WTC11 (cell line): ENCODE measurements at regions not wholly inside any gene's neighbourhood (a gene's known extent, or its start where the extent isn't known, plus 50 kb on each side); places are given as distances from the start of the nearest gene placed in this dataset.

ENCODE experiments used
- ATAC-seq: fragments of 200-7000 bp; cut with Tn5 transposase; 2 replicates; pipeline ENCODE4 v1.10.0; 2021; ENCODE audit warnings: mild to moderate bottlenecking, moderate library complexity
- CTCF ChIA-PET: fragments of 300-600 bp; sonication (Branson Sonifier 250); formaldehyde crosslinking; loops from one replicate; lab custom pipeline; 2021; ENCODE audit warnings: antibody characterized with exemption; lab: Charles Lee
- POLR2A ChIA-PET: fragments of 350-600 bp; sonication (Branson Sonifier 250); formaldehyde crosslinking; loops from one replicate; lab custom pipeline; 2021; ENCODE audit warnings: antibody characterized with exemption; lab: Charles Lee
- DNase-seq: peaks from one replicate; pipeline ENCODE4 v3.0.0; 2021; ENCODE audit warnings: low spot score
- H3K27ac Mint-ChIP-seq: 2 replicates; pipeline ENCODE4 v1.8.0; 2021; ENCODE audit warnings: mixed read lengths
- H3K27me3 Mint-ChIP-seq: 2 replicates; pipeline ENCODE4 v1.8.0; 2021; ENCODE audit warnings: low read depth, mild to moderate bottlenecking, moderate library complexity, mixed read lengths
- H3K36me3 Mint-ChIP-seq: 2 replicates; pipeline ENCODE4 v1.8.0; 2021; ENCODE audit warnings: mixed read lengths
- H3K4me1 Mint-ChIP-seq: 2 replicates; pipeline ENCODE4 v1.8.0; 2022; ENCODE audit warnings: mixed read lengths
- H3K4me3 Mint-ChIP-seq: 2 replicates; pipeline ENCODE4 v1.8.0; 2021; ENCODE audit warnings: mild to moderate bottlenecking, moderate library complexity, mixed read lengths
- H3K9me3 Mint-ChIP-seq: 2 replicates; pipeline ENCODE4 v1.8.0; 2021; ENCODE audit warnings: mixed read lengths
- AFF4 ChIP-seq: sonication (generic); formaldehyde crosslinking; IDR thresholded peaks from 2 replicates; pipeline ENCODE4 v1.8.1; 2023; ENCODE audit warnings: mild to moderate bottlenecking, missing genetic modification reagents, borderline replicate concordance
- ARID4B ChIP-seq: sonication (generic); formaldehyde crosslinking; IDR thresholded peaks from 2 replicates; pipeline ENCODE4 v1.8.0; 2023; ENCODE audit warnings: missing genetic modification reagents, mild to moderate bottlenecking, borderline replicate concordance
- CBFB ChIP-seq: sonication (generic); formaldehyde crosslinking; IDR thresholded peaks from 2 replicates; pipeline ENCODE4 v1.8.1; 2022; ENCODE audit warnings: mild to moderate bottlenecking, low read depth, missing genetic modification reagents
- CDX4 ChIP-seq: fragments of 250-450 bp; sonication (Bioruptor Pico); IDR thresholded peaks from 2 replicates; pipeline ENCODE4 v1.9.0; 2021; ENCODE audit warnings: moderate library complexity, mild to moderate bottlenecking, inconsistent platforms, borderline replicate concordance
- ETV6 ChIP-seq: sonication (generic); formaldehyde crosslinking; IDR thresholded peaks from 2 replicates; pipeline ENCODE4 v1.8.1; 2022; ENCODE audit warnings: mild to moderate bottlenecking, missing genetic modification reagents
- GRHL2 ChIP-seq: fragments of 250-450 bp; sonication (Bioruptor Pico); IDR thresholded peaks from 2 replicates; pipeline ENCODE4 v1.8.0; 2022; ENCODE audit warnings: mild to moderate bottlenecking, moderate library complexity; ENCODE audit not compliant: insufficient replicate concordance, severe bottlenecking
- JUN ChIP-seq: sonication (generic); formaldehyde crosslinking; IDR thresholded peaks from 2 replicates; pipeline ENCODE4 v1.8.0; 2023; ENCODE audit warnings: mild to moderate bottlenecking, missing genetic modification reagents
- MYBL2 ChIP-seq: sonication (generic); formaldehyde crosslinking; IDR thresholded peaks from 2 replicates; pipeline ENCODE4 v1.8.1; 2023; ENCODE audit warnings: mild to moderate bottlenecking, moderate library complexity, missing genetic modification reagents
- ZNF121 ChIP-seq: sonication (generic); formaldehyde crosslinking; IDR thresholded peaks from 2 replicates; pipeline ENCODE4 v1.8.0; 2023; ENCODE audit warnings: missing genetic modification reagents
- ZNF416 ChIP-seq: fragments of 250-450 bp; sonication (Bioruptor Pico); IDR thresholded peaks from 2 replicates; pipeline ENCODE4 v1.9.0; 2021; ENCODE audit warnings: mild to moderate bottlenecking, inconsistent platforms
- ZNF512 ChIP-seq: sonication (generic); formaldehyde crosslinking; IDR thresholded peaks from 2 replicates; pipeline ENCODE4 v1.8.1; 2022; ENCODE audit warnings: missing genetic modification reagents, borderline replicate concordance
- ZNF671 ChIP-seq: fragments of 250-450 bp; sonication (Bioruptor Pico); IDR thresholded peaks from 2 replicates; pipeline ENCODE4 v1.8.0; 2021; ENCODE audit warnings: mild to moderate bottlenecking
- TF ChIP-seq, protein P1 (sequence below): sonication (generic); formaldehyde crosslinking; IDR thresholded peaks from 2 replicates; pipeline ENCODE4 v1.8.1; 2022; ENCODE audit warnings: mild to moderate bottlenecking, missing genetic modification reagents, moderate library complexity, borderline replicate concordance
- TF ChIP-seq, protein P2 (sequence below): sonication (generic); formaldehyde crosslinking; IDR thresholded peaks from 2 replicates; pipeline ENCODE4 v1.8.0; 2023; ENCODE audit warnings: missing genetic modification reagents
- TF ChIP-seq, protein P3 (sequence below): sonication (generic); formaldehyde crosslinking; IDR thresholded peaks from 2 replicates; pipeline ENCODE4 v1.8.0; 2022; ENCODE audit warnings: mild to moderate bottlenecking, missing genetic modification reagents
- TF ChIP-seq, protein P4 (sequence below): sonication (generic); formaldehyde crosslinking; IDR thresholded peaks from 2 replicates; pipeline ENCODE4 v1.8.0; 2022; ENCODE audit warnings: mild to moderate bottlenecking, missing genetic modification reagents

DNA sequence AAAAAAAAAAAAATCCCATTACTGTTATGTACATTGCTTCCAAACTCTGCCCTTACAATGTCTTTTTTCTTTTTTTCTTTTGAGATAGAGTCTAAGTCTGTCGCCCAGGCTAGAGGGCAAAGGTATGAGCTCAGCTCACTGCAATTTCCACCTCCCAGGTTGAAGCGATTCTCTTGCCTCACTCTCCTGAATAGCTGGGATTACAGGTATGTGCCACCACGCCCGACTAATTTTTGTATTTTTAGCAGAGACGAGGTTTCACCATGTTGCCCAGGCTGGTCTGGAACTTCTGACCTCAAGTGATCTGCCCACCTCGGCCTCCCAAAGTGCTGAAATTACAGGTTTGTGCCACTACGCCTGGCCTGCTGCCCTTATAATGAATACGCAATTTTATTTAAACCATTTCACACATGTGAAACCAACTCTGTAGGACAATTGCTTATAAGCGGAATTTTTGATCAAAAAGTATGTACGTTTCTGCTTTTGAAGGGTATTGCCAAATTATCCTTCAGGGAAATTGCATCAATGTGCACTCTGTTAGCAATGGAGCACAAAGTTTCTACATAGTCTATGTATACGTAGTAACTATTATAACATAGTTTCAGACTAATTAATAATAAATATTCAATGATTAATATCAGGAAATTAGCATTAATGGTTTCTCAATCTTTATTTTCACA, 55.7 kb upstream of the ACTR3 start (continued):
- no peak for TF ChIP-seq ARID4B (CRISPR knock-in tag)
- no peak for TF ChIP-seq ZNF512 (CRISPR knock-in tag)
- TF ChIP-seq, protein P1, sequence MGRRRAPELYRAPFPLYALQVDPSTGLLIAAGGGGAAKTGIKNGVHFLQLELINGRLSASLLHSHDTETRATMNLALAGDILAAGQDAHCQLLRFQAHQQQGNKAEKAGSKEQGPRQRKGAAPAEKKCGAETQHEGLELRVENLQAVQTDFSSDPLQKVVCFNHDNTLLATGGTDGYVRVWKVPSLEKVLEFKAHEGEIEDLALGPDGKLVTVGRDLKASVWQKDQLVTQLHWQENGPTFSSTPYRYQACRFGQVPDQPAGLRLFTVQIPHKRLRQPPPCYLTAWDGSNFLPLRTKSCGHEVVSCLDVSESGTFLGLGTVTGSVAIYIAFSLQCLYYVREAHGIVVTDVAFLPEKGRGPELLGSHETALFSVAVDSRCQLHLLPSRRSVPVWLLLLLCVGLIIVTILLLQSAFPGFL (CRISPR knock-in tag), result no peak
- TF ChIP-seq, protein P2, sequence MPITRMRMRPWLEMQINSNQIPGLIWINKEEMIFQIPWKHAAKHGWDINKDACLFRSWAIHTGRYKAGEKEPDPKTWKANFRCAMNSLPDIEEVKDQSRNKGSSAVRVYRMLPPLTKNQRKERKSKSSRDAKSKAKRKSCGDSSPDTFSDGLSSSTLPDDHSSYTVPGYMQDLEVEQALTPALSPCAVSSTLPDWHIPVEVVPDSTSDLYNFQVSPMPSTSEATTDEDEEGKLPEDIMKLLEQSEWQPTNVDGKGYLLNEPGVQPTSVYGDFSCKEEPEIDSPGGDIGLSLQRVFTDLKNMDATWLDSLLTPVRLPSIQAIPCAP (CRISPR knock-in tag), result no peak
- no peak for TF ChIP-seq ZNF671 (CRISPR knock-in tag)
- TF ChIP-seq CBFB (CRISPR knock-in tag), result no peak
- TF ChIP-seq ETV6 (CRISPR knock-in tag), result no peak
- no peak for TF ChIP-seq AFF4 (CRISPR knock-in tag)

GRCh38 chr2:113832795-113833290, 57.0 kb upstream of the ACTR3 start:
- ChIA-PET POLR2A (no interaction called here), CTCF (no interaction called here)
- H3K36me3 Mint-ChIP-seq, result no peaks in the 10 kb centered on the region
- H3K27me3 Mint-ChIP-seq, result no peaks in the 10 kb centered on the region
- H3K9me3 Mint-ChIP-seq, result peaks cover 7% of the 10 kb centered on the region; the same call in 1 of the 2 replicates
- H3K27ac Mint-ChIP-seq, result no peak overlapping the region
- ATAC-seq (no peak), DNase-seq (no peak)
- H3K4me1 Mint-ChIP-seq, result no peaks in the 10 kb centered on the region
- no peak overlapping the region for H3K4me3 Mint-ChIP-seq
- TF ChIP-seq JUN (CRISPR knock-in tag), result no peak
- TF ChIP-seq, protein P1 (CRISPR knock-in tag), result no peak
- TF ChIP-seq GRHL2 (CRISPR knock-in tag), result no peak
- TF ChIP-seq ZNF416 (CRISPR knock-in tag), result no peak
- TF ChIP-seq, protein P3, sequence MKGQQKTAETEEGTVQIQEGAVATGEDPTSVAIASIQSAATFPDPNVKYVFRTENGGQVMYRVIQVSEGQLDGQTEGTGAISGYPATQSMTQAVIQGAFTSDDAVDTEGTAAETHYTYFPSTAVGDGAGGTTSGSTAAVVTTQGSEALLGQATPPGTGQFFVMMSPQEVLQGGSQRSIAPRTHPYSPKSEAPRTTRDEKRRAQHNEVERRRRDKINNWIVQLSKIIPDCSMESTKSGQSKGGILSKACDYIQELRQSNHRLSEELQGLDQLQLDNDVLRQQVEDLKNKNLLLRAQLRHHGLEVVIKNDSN (CRISPR knock-in tag), result no peak
- no peak for TF ChIP-seq MYBL2
- no peak for TF ChIP-seq ZNF121 (CRISPR knock-in tag)
- TF ChIP-seq CDX4 (CRISPR knock-in tag), result no peak
- TF ChIP-seq, protein P4, sequence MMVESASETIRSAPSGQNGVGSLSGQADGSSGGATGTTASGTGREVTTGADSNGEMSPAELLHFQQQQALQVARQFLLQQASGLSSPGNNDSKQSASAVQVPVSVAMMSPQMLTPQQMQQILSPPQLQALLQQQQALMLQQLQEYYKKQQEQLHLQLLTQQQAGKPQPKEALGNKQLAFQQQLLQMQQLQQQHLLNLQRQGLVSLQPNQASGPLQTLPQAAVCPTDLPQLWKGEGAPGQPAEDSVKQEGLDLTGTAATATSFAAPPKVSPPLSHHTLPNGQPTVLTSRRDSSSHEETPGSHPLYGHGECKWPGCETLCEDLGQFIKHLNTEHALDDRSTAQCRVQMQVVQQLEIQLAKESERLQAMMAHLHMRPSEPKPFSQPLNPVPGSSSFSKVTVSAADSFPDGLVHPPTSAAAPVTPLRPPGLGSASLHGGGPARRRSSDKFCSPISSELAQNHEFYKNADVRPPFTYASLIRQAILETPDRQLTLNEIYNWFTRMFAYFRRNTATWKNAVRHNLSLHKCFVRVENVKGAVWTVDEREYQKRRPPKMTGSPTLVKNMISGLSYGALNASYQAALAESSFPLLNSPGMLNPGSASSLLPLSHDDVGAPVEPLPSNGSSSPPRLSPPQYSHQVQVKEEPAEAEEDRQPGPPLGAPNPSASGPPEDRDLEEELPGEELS (CRISPR knock-in tag), result no peak
